A549 (cell line): ENCODE measurements at regions not wholly inside any gene's neighbourhood (a gene's known extent, or its start where the extent isn't known, plus 50 kb on each side); places are given as distances from the start of the nearest gene placed in this dataset.

Experiments used
- CHD4 ChIP-seq: fragments of 200-600 bp; sonication (generic); IDR thresholded peaks from 2 replicates; pipeline ENCODE4 v1.6.1; 2016; ENCODE audit warnings: antibody characterized with exemption, mild to moderate bottlenecking, borderline replicate concordance
- EHMT2 ChIP-seq: fragments of 200-600 bp; sonication (generic); IDR thresholded peaks from 2 replicates; pipeline ENCODE4 v1.6.1; 2016; ENCODE audit warnings: antibody characterized with exemption, low read depth, mild to moderate bottlenecking, moderate library complexity
- ESRRA ChIP-seq: fragments of 150-350 bp; IDR thresholded peaks from 2 replicates; pipeline ENCODE4 v1.6.1; 2014; ENCODE audit warnings: mild to moderate bottlenecking, low read length, borderline replicate concordance
- TF ChIP-seq, protein P1 (sequence below): fragments of >200 bp; sonication (Bioruptor Twin); formaldehyde crosslinking; IDR thresholded peaks from 3 replicates; pipeline ENCODE4 v1.5.1; 2016

DNA sequence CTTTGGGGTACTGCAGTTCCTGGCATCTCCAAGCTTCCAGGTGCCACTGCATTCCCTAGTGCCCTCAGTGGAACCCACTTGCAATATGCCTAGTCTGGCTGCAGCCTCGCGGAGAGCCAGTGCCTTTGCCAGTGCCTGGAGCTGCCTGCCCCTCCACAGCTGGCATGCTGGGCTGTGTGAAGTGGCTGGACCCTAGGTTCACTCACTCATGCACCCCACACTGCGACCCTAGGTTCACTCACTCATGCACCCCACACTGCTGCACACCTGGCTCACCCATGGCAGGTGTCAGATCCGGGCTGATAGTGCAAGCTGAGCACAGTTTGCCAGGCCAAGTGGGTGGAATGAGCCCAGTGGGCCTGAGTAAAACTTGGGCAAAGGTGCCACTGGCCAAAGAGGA is 253.0 kb upstream of the NDST4 start:
- TF ChIP-seq, protein P1, sequence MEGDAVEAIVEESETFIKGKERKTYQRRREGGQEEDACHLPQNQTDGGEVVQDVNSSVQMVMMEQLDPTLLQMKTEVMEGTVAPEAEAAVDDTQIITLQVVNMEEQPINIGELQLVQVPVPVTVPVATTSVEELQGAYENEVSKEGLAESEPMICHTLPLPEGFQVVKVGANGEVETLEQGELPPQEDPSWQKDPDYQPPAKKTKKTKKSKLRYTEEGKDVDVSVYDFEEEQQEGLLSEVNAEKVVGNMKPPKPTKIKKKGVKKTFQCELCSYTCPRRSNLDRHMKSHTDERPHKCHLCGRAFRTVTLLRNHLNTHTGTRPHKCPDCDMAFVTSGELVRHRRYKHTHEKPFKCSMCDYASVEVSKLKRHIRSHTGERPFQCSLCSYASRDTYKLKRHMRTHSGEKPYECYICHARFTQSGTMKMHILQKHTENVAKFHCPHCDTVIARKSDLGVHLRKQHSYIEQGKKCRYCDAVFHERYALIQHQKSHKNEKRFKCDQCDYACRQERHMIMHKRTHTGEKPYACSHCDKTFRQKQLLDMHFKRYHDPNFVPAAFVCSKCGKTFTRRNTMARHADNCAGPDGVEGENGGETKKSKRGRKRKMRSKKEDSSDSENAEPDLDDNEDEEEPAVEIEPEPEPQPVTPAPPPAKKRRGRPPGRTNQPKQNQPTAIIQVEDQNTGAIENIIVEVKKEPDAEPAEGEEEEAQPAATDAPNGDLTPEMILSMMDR: no peak
- TF ChIP-seq EHMT2 (no peak), CHD4 (no peak), ESRRA (no peak)
